GM12875 (cell line): ENCODE measurements at regions not wholly inside any gene's neighbourhood (a gene's known extent, or its start where the extent isn't known, plus 50 kb on each side); places are given as distances from the start of the nearest gene placed in this dataset.

Source experiments
- H3K4me3 ChIP-seq: one replicate; pipeline ENCODE4 v1.5.1; 2011; ENCODE audit warnings: low read depth, low read length, control low read depth
- CTCF ChIP-seq: IDR thresholded peaks from 2 replicates; pipeline ENCODE4 v1.5.1; 2011; ENCODE audit warnings: low read depth, mild to moderate bottlenecking, control low read depth, inconsistent platforms, low read length, moderate library complexity, borderline replicate concordance; ENCODE audit not compliant: insufficient read depth

GRCh38 chr18:22765896-22766295, 167.2 kb upstream of the RBBP8 start:
- H3K4me3 ChIP-seq, result no peak overlapping the region
- TF ChIP-seq CTCF, result no peak

- H3K4me3 ChIP-seq, result no peak overlapping the region
- no peak for TF ChIP-seq CTCF
These were observed 165.5 kb upstream of the RBBP8 start for GRCh38 chr18:22767653-22768052.

GRCh38 chr18:22773944-22774343, 159.2 kb upstream of the RBBP8 start:
- TF ChIP-seq CTCF, result no peak
- H3K4me3 ChIP-seq, result no peak overlapping the region

- H3K4me3 ChIP-seq, result no peak overlapping the region
- TF ChIP-seq CTCF, result no peak
These were observed 154.1 kb upstream of the RBBP8 start for GRCh38 chr18:22778996-22779395.

GRCh38 chr18:22783245-22783644, 149.9 kb upstream of the RBBP8 start:
- no peak overlapping the region for H3K4me3 ChIP-seq
- no peak for TF ChIP-seq CTCF

GRCh38 chr18:22783662-22784076, 149.5 kb upstream of the RBBP8 start:
- TF ChIP-seq CTCF, result no peak
- H3K4me3 ChIP-seq, result no peak overlapping the region

- no peak for TF ChIP-seq CTCF
- H3K4me3 ChIP-seq, result no peak overlapping the region
These were observed 144.1 kb upstream of the RBBP8 start for GRCh38 chr18:22789052-22789451.
